ENCODE measurements at regions not wholly inside any gene's neighbourhood (a gene's known extent, or its start where the extent isn't known, plus 50 kb on each side); places are given as distances from the start of the nearest gene placed in this dataset.

DNA sequence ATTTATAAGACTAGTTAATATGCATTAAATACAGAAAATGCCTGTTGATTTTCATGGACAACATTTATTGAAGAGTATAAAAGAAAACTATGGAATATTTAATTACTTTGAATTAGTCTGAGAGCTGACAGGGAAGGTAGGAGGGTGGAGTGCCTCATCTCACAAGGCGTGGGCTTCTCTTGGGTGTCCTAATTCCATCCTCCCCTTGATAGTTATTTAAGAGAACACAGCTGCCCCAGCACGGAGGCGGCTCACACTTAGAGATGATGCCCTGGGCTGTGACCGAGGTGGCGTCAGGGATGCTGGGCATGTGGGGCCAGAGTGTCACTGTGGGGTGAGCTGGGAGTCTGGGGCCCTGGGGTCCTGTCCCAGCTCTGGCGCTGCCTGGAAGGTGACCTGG, 493.0 kb downstream of the PTPRU start:
- 85% methylated on average over 6 of the region's 6 CpGs for WGBS
- Histone ChIP-seq H3K4me3 (ENCODE audit: low read depth in 1 of 3, low read length in 3 of 3) (no peak overlapping the region), H3K9ac (ENCODE audit: low read depth in 1 of 2, low read length in 2 of 2) (no peak overlapping the region), H3K9me3 (ENCODE audit: control insufficient read depth in 4 of 4, low read length in 3 of 4) (no peaks in the 10 kb centered on the region), H3K4me1 (ENCODE audit: control insufficient read depth in 4 of 4, insufficient read depth in 4 of 4, low read length in 3 of 4) (no peaks in the 10 kb centered on the region), H3K36me3 (ENCODE audit: control insufficient read depth in 4 of 4, insufficient read depth in 3 of 4, low read depth in 1 of 4, low read length in 3 of 4) (no peaks in the 10 kb centered on the region), H3K27ac (ENCODE audit: low read depth in 1 of 2, low read length in 2 of 2) (no peak overlapping the region), H3K27me3 (ENCODE audit: control insufficient read depth in 4 of 4, insufficient read depth in 4 of 4, low read length in 3 of 4) (no peaks in the 10 kb centered on the region)
- no peak for DNase-seq (ENCODE audit: low spot score)
- TF ChIP-seq EGR1 (IDR thresholded peaks at IDR 0.05; ENCODE audit: low read depth in 2 of 2): no peak
- no peak for TF ChIP-seq HNF4A (conservative IDR thresholded peaks at IDR 0.05)

DNA sequence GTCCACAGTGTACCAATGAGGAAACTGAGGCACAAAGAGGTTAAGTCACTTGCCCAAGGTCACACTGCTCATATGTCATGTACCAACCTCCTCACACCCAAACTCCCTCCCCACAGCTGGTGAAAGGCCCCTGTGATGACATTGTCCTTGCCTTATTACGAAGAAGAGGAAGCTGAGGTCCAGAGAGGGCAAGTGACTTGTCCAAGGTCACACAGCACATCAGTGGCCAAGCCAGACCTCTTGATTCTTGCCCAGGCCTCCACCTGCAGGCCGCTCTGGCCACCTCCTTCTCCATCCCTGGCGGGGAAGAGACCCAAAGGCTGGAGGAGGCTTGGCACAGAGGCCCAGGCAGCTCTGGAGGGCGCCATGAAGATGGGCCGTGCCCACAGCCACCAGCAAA, 492.4 kb downstream of the PTPRU start:
- no peaks in the 10 kb centered on the region for H3K36me3 ChIP-seq (ENCODE audit: control insufficient read depth in 4 of 4, insufficient read depth in 3 of 4, low read depth in 1 of 4, low read length in 3 of 4)
- H3K27me3 ChIP-seq (ENCODE audit: control insufficient read depth in 4 of 4, insufficient read depth in 4 of 4, low read length in 3 of 4): no peaks in the 10 kb centered on the region
- H3K4me3 ChIP-seq (ENCODE audit: low read depth in 1 of 3, low read length in 3 of 3): no peak overlapping the region
- no peak overlapping the region for H3K27ac ChIP-seq (ENCODE audit: low read depth in 1 of 2, low read length in 2 of 2)
- TF ChIP-seq, protein P1, sequence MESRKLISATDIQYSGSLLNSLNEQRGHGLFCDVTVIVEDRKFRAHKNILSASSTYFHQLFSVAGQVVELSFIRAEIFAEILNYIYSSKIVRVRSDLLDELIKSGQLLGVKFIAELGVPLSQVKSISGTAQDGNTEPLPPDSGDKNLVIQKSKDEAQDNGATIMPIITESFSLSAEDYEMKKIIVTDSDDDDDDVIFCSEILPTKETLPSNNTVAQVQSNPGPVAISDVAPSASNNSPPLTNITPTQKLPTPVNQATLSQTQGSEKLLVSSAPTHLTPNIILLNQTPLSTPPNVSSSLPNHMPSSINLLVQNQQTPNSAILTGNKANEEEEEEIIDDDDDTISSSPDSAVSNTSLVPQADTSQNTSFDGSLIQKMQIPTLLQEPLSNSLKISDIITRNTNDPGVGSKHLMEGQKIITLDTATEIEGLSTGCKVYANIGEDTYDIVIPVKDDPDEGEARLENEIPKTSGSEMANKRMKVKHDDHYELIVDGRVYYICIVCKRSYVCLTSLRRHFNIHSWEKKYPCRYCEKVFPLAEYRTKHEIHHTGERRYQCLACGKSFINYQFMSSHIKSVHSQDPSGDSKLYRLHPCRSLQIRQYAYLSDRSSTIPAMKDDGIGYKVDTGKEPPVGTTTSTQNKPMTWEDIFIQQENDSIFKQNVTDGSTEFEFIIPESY (IDR thresholded peaks at IDR 0.05): no peak
- no peak for TF ChIP-seq HNF4A (conservative IDR thresholded peaks at IDR 0.05)
- no peak for TF ChIP-seq NR2F2 (IDR thresholded peaks at IDR 0.05)
- TF ChIP-seq TAF1 (conservative IDR thresholded peaks at IDR 0.05): no peak
- TF ChIP-seq RXRA (IDR thresholded peaks at IDR 0.05): no peak
- TF ChIP-seq FOXA2 (IDR thresholded peaks at IDR 0.05): no peak
- no peak for TF ChIP-seq RAD21 (IDR thresholded peaks at IDR 0.05)
- TF ChIP-seq HNF4G (IDR thresholded peaks at IDR 0.05): no peak
- TF ChIP-seq, protein P2, sequence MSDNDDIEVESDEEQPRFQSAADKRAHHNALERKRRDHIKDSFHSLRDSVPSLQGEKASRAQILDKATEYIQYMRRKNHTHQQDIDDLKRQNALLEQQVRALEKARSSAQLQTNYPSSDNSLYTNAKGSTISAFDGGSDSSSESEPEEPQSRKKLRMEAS (IDR thresholded peaks at IDR 0.05): no peak
- TF ChIP-seq, protein P3, sequence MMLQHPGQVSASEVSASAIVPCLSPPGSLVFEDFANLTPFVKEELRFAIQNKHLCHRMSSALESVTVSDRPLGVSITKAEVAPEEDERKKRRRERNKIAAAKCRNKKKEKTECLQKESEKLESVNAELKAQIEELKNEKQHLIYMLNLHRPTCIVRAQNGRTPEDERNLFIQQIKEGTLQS (IDR thresholded peaks at IDR 0.05): no peak
- H3K4me1 ChIP-seq (ENCODE audit: control insufficient read depth in 4 of 4, insufficient read depth in 4 of 4, low read length in 3 of 4): no peaks in the 10 kb centered on the region
- DNase-seq (ENCODE audit: low spot score): no peak
- peaks cover 0 to under 1% (median 0%) of the 10 kb centered on the region in 4 donors for H3K9me3 ChIP-seq (ENCODE audit: control insufficient read depth in 4 of 4, low read length in 3 of 4)
- WGBS: 81% methylated on average over 5 of the region's 5 CpGs
- H3K9ac ChIP-seq (ENCODE audit: low read depth in 1 of 2, low read length in 2 of 2): no peak overlapping the region

DNA sequence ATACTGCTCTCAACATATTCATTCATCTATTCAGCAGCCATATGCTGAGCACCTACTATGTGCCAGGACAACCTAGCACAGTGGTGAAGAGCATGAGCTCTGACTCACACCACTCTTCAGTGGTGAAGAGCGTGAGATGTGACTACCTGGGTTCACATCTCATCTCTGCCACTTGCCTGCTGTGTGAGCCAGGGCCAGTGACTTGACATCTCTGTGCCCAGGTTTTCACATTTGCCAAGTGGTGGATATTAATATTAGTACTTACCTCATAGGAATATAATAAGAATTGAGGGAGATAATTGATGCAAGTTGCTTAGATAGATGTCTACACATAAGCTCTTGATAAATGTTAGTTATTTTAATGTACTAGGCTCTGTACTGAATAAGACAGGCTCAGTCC, 488.9 kb downstream of the PTPRU start:
- Histone ChIP-seq H3K36me3 (ENCODE audit: control insufficient read depth in 4 of 4, insufficient read depth in 3 of 4, low read depth in 1 of 4, low read length in 3 of 4) (no peaks in the 10 kb centered on the region), H3K27me3 (ENCODE audit: control insufficient read depth in 4 of 4, insufficient read depth in 4 of 4, low read length in 3 of 4) (no peaks in the 10 kb centered on the region), H3K4me1 (ENCODE audit: control insufficient read depth in 4 of 4, insufficient read depth in 4 of 4, low read length in 3 of 4) (no peaks in the 10 kb centered on the region), H3K4me3 (ENCODE audit: low read depth in 1 of 3, low read length in 3 of 3) (no peak overlapping the region), H3K27ac (ENCODE audit: low read depth in 1 of 2, low read length in 2 of 2) (no peak overlapping the region), H3K9ac (ENCODE audit: low read depth in 1 of 2, low read length in 2 of 2) (no peak overlapping the region), H3K9me3 (ENCODE audit: control insufficient read depth in 4 of 4, low read length in 3 of 4) (peaks cover 5 to 19% (median 12%) of the 10 kb centered on the region in 4 donors)
- WGBS: 88% methylated on average over 1 of the region's 1 CpG
- TF ChIP-seq RXRA (IDR thresholded peaks at IDR 0.05) (no peak), HNF4A (conservative IDR thresholded peaks at IDR 0.05) (no peak), RAD21 (IDR thresholded peaks at IDR 0.05) (no peak), JUND (IDR thresholded peaks at IDR 0.05) (no peak), GABPA (IDR thresholded peaks at IDR 0.05 in 1 of 2, conservative IDR thresholded peaks at IDR 0.05 in 1 of 2) (no peak)
- TF ChIP-seq, protein P1 (IDR thresholded peaks at IDR 0.05): no peak
- TF ChIP-seq, protein P3 (IDR thresholded peaks at IDR 0.05): no peak
- no peak for DNase-seq (ENCODE audit: low spot score)
